Skin of body (tissue), 1 donor: ENCODE measurements at regions not wholly inside any gene's neighbourhood (a gene's known extent, or its start where the extent isn't known, plus 50 kb on each side); places are given as distances from the start of the nearest gene placed in this dataset.
A peak's percentile ranks its signal among the peaks of the same experiment; 100 is the strongest.

Experiments used
- DNase-seq: peaks from one replicate; lab custom pipeline; 2025; lab: John Stamatoyannopoulos, UW

GRCh38 chr11:19370100-19370861 lies 129.5 kb upstream of the E2F8 start:
- peak; percentile 12 for DNase-seq

DNA sequence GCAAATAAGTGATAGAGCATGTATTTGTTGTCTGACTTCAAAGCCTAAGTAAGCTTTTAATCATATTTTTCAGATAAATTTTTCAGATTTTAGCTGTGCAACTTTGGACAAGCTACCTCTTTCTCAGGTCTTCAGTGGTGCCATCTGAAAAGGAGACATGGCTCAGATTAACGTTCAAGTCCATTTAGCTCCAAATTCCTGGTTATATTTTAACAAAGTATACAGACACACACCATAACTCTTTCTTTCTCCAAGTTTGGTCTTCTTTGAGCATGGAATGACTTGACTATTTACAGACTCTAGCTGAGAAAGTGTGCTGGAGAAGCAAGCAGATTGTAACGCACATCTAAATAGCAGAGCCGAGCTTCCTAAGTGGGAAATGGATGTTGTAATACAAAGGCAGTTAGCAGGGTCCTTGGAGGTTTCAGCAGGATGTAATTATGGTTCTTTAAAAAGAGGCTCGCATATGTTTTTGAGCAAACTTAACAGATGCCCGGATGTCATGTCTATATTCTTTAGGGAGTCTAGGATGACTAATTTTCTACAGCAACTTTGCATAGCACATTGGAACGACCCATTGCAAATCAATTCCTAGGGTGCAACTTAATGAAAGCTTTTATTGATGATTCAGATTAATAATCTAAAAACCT lies 128.1 kb upstream of the E2F8 start:
- DNase-seq: peak; percentile 93

- no peak for DNase-seq
These were observed 126.4 kb upstream of the E2F8 start for GRCh38 chr11:19366992-19367709.

GRCh38 chr11:19365743-19366410 lies 125.1 kb upstream of the E2F8 start:
- no peak for DNase-seq

DNA sequence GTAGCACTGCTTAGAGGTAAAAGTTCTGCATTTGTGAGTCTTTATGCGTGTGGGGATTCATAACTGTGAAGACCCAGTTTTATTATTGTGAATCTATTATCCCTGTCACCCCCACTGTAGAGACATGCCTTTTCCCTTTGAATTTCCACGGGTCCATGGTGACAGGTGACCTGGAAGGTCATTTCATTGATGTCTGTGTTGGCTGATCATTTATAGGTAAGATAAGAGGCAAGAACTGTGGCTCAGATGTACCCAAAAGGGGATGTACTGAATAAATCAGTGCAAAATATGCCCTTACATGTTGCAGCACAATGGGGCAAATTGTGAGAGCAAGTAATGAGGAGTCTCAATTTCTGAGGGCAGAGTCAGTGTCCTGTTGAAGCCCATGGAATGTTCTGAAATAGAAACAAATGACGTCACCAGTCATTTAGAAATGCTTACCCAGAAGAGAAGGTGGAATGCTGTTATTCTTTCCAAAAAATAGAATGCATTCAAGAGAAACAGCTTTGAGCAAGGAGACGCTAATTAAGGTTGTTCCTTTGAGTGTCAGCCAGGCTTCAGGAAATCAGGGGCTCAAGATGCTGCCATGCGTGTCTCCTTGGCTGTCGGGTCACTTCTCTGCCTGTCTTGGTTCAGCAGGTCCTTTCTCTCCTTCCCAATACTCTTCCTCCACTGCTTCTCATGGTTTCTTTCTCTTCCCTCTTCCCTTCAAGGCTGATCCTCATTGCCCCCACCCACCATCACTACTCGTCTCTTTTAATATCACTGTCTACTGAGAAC lies 118.7 kb upstream of the E2F8 start:
- no peak for DNase-seq

- no peak for DNase-seq
These were observed 117.2 kb upstream of the E2F8 start for GRCh38 chr11:19357943-19358342.

- DNase-seq: no peak
These were observed 114.9 kb upstream of the E2F8 start for GRCh38 chr11:19355601-19356000.

DNA sequence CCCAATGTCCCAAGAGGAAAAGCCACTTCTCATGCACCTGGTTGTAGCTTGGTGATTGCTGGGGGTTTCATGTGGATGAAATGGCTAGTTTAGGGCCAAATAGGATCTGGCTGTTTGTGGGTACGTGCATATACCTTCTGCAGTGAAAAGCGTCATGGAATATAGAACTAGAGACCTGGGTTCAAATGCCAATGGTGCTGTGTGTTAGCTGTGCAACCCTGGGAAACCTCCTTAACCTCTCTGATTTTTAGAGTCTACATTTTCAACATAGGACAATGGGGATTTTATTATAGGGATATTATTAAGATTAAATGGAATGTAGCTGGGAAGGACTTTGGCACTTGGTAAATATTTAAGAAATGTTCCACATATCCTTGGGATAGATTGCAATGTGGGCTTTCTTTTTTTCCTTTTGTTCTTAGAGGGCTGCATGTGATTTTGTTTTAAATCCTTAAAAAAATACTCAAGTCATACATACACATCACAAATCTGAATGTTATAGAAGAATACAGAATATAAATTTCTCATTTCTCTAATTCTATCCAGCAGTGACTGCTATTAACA lies 112.6 kb upstream of the E2F8 start:
- no peak for DNase-seq

DNA sequence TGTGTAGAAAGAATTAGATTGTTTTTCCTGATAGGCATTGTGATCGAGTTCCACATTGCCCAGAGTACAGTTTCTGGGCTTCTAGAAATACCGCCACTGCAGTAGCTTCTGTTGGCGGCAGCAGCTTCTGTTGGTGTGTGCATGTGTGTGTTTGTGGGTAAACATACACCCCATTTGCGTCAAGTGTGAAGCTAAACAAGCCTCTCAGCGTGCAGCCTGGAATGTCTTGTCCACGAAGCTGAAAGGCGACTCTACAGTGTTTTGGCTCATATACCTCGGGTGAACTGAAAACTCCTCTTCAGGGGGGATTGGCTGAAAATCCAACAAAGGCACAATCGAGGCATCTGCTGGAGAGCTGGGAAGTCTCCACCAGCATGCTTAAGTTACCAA lies 112.0 kb upstream of the E2F8 start:
- no peak for DNase-seq

GRCh38 chr11:19352072-19352770 lies 111.5 kb upstream of the E2F8 start:
- DNase-seq: no peak

DNA sequence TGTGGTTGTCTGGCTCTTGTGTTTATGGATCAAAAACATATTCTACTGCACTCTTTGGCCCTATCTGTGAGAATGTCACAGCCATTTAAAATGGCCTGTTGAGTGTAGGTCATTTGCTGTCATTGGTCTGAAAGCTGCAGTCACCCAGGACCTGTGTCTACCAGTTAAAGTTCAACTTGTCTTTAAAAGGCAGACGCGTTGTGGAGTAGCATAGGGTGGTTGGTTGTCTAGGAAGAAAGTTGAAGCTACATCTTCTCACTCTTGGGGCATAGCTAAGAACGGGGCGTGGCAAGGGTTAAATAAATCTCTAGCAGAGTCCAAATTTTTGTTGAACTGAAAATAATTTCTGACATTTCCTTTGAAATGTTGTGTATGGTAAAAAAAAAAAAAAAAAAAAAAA lies 110.7 kb upstream of the E2F8 start:
- DNase-seq: no peak

DNA sequence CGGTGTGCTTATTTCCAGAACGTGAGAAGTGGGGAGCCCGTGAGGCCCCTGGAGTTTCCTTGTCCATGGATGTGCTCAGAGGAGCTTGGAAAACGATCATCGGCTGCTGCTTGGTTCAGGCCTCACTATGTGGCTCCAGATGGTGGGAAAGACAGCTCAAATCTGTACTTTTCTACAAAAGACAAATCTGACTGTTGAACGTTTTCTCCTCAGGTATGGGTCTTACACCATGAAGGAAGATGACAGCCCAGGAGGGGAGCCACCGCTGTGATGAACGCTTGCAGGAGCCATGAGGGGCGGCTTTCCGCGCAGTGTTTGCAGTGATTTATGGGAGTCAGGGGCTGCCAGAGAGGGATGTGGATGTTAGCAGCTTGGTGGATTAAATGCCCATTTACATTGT lies 109.4 kb upstream of the E2F8 start:
- no peak for DNase-seq

GRCh38 chr11:19349340-19350025 lies 108.7 kb upstream of the E2F8 start:
- DNase-seq: no peak

DNA sequence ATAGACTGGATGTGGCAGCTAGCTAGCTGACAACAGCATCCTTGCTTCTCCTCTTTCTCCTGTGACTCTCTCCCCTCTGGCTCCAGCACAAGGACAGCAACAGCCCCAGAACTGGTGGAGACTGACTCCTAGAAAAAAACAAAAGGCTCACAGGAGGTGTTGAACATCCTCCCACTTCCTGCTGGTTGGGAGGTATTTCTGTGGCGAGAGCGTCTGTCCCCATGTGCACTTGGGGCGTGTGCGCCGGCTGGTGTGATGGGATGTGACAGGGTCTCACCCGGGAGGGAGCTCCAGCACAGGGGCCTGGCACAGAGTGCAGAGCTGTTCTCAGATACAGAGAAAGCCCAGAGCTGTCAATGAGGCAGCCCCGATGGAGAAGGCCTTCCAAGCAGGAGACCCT lies 107.2 kb upstream of the E2F8 start:
- DNase-seq: no peak

DNA sequence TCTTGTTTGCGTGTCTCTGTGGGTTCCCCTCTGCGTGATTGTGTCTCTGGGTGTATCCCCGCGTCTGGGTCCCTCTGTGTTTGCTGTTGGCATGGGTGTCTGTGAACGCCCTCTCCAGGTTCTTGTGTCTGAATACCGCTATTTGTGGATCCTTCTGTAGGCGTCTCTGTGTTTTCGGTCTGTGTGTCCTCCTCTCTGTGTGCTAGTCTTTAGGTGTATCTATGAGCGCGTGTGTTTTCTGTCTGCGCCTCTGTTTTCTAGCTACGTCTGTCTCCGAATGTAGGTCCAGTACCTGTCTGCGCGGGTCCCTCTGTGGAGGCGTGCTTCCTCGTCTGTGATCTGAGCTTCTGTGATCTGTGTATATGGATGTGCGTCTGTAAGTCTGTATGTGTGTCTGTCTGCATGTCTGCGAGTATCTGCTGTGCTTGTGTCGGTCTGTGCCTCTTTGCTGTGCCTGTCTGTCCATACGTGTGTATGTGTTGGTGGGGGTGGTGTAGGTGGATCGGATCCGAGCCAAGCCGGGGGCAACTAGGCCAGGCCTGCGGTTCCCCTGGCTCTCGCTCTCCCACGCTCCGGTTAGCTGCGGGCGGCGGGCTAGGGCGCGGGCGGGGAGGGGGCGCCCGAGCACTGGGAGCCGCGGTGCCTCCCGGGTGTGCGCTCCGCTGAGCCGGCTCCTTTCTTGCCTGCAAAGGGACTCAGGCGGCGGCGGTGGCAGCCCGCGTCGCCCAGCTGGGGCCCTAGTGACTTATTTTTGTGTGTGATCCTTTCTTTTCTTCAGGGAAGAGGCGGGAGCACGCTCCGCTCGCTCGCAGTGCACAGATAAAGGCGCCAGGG lies 105.3 kb upstream of the E2F8 start:
- DNase-seq: no peak

DNA sequence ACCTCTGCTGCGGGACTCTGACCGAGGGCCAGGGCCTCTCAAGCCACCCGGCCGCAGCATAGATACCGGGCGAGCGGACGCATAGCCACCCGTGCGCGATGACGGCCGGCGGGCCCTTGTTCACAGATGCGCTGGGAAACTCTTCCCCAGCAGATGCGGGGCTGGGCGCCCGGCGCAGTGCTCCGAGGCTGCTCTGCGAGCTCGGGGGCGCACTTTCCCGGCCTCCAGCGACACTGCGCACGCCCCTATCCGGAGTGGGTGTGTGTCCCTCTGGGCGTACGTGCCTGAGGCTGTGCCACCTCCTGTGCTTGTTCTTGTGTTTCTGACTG lies 104.7 kb upstream of the E2F8 start:
- no peak for DNase-seq

DNA sequence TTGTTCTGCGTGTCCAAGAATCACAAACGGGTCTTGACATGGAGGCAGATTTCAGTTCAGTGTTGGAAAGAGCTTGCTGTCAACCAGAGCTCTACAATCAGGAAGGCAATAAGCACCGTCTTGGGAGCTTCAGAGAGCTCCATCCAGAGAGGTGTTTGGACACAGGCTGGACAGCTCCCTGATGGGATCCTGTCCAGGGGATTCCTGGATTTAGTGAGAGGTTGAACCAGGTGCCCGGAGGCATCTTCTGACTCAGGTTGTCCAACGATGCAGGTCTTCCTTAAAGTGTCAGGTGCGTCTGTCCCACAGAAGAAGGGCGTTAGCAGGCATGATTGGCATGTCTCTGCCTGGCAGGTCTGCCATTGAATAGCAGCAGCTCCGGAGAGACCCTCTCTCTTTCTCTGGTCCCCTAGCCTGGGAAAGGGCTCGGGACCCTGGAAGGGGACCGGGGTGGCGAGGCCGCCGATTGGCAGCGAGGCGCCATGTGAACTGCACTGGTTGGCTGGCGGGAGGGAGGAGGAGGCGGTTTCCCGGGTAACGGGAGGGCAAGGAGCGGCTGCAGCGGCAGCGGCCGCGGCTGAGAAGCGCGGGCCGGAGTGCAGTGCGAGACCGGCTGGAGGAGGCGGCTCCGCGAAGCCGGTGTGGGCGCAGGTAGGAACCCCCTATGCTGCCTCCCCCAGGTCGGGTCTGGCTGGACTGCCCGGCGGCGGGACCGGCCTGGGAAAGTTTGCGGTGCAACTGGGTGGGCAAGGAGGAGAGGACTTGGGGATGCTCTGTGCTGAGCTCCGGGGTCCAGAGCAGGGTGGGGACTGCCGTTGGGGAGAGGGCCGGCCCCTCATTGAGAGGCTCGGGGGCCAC lies 104.1 kb upstream of the E2F8 start:
- no peak for DNase-seq

- DNase-seq: no peak
These were observed 101.3 kb upstream of the E2F8 start for GRCh38 chr11:19342036-19342435.
